ENCODE measurements at regions not wholly inside any gene's neighbourhood (a gene's known extent, or its start where the extent isn't known, plus 50 kb on each side); places are given as distances from the start of the nearest gene placed in this dataset.
A peak's percentile ranks its signal among the peaks of the same experiment; 100 is the strongest.

DNA sequence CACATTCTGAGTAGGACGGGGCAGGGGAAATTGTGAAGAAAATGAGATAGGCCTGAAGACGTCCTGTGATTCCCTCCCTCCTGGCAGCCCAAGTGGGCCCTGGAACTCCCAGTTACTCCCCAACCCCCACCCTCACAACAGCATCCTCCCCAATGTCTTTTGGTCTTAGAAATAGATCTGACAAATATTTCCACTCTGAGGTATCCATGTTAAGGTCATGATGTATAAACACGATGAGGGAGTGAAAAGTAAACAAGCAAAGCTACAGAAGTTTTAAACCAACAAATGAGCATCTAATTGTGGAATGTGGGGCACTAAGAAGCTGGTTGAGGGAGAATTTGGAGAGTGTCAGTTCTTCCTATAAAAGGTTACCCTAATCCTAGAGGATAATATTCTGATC lies 103.7 kb upstream of the AADACL2 start:
- H3K4me1 ChIP-seq (ENCODE audit: control insufficient read depth, insufficient read depth, low read length), result no peaks in the 10 kb centered on the region
- TF ChIP-seq, protein P1, sequence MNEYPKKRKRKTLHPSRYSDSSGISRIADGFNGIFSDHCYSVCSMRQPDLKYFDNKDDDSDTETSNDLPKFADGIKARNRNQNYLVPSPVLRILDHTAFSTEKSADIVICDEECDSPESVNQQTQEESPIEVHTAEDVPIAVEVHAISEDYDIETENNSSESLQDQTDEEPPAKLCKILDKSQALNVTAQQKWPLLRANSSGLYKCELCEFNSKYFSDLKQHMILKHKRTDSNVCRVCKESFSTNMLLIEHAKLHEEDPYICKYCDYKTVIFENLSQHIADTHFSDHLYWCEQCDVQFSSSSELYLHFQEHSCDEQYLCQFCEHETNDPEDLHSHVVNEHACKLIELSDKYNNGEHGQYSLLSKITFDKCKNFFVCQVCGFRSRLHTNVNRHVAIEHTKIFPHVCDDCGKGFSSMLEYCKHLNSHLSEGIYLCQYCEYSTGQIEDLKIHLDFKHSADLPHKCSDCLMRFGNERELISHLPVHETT (tag by site-specific recombination; IDR thresholded peaks at IDR 0.05), result no peak
- TF ChIP-seq KLF8 (tag by site-specific recombination; IDR thresholded peaks at IDR 0.05), result no peak
- TF ChIP-seq WT1 (tag by site-specific recombination; IDR thresholded peaks at IDR 0.05), result peak; percentile 29; the same call in 1 of the 2 replicates
- no peak for TF ChIP-seq ZNF112 (tag by site-specific recombination; IDR thresholded peaks at IDR 0.05)
- no peak for TF ChIP-seq ZNF133 (tag by site-specific recombination; IDR thresholded peaks at IDR 0.05)
- TF ChIP-seq ZBTB21 (tag by site-specific recombination; IDR thresholded peaks at IDR 0.05), result no peak
- no peak overlapping the region for H3K27ac ChIP-seq (ENCODE audit: extremely low read depth, low read depth, low read length)
- no peaks in the 10 kb centered on the region for H3K36me3 ChIP-seq (ENCODE audit: control insufficient read depth in 2 of 2, insufficient read depth in 1 of 2, low read length in 2 of 2)
- no peak overlapping the region for H3K4me3 ChIP-seq (ENCODE audit: low read depth, low read length)
- CTCF ChIA-PET, result interaction anchor here (0.8 kb wide), 1 partner anchor 15 kb away, joined by 5 read pairs; no protein-coding TSS in a partner anchor
- no peaks in the 10 kb centered on the region for H3K9me3 ChIP-seq (ENCODE audit: control insufficient read depth, insufficient read depth, low read depth, low read length)
- POLR2A ChIA-PET, result no interaction called here

DNA sequence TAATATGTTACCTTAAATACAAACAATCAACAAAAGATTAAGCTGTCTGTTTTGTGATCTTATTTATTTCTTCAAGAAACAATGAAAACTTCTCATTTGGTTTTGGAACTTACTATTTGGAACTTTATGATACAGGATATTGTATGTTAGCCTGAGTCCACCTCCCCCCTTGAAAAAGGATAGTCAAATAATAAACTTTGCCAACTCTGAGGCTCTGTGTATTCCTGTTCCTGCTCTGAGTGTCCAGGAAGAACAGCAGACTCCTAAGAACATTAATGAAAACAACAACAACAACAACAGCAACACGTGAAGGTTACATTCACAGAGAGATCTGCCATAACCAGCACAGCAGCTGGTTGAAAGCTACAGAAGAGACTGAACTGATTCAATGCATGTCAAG lies 108.1 kb upstream of the AADACL2 start:
- no peak overlapping the region for H3K4me3 ChIP-seq (ENCODE audit: low read depth, low read length)
- no peak overlapping the region for H3K27ac ChIP-seq (ENCODE audit: extremely low read depth, low read depth, low read length)
- H3K9me3 ChIP-seq (ENCODE audit: control insufficient read depth, insufficient read depth, low read depth, low read length), result no peaks in the 10 kb centered on the region
- POLR2A ChIA-PET, result no interaction called here
- CTCF ChIA-PET, result no interaction called here
- H3K4me1 ChIP-seq (ENCODE audit: control insufficient read depth, insufficient read depth, low read length), result no peaks in the 10 kb centered on the region
- H3K36me3 ChIP-seq (ENCODE audit: control insufficient read depth in 2 of 2, insufficient read depth in 1 of 2, low read length in 2 of 2), result no peaks in the 10 kb centered on the region
- TF ChIP-seq, protein P1 (tag by site-specific recombination; IDR thresholded peaks at IDR 0.05), result no peak
- no peak for TF ChIP-seq SCRT2 (tag by site-specific recombination; IDR thresholded peaks at IDR 0.05)
- TF ChIP-seq ZNF624 (tag by site-specific recombination; IDR thresholded peaks at IDR 0.05), result no peak
- no peak for TF ChIP-seq GLI2 (tag by site-specific recombination; IDR thresholded peaks at IDR 0.05; ENCODE audit: borderline replicate concordance, low read depth)
- TF ChIP-seq RBAK (tag by site-specific recombination; IDR thresholded peaks at IDR 0.05), result no peak
- no peak for TF ChIP-seq MEIS1 (CRISPR knock-in tag; IDR thresholded peaks at IDR 0.05; ENCODE audit: borderline replicate concordance)
- TF ChIP-seq, protein P2, sequence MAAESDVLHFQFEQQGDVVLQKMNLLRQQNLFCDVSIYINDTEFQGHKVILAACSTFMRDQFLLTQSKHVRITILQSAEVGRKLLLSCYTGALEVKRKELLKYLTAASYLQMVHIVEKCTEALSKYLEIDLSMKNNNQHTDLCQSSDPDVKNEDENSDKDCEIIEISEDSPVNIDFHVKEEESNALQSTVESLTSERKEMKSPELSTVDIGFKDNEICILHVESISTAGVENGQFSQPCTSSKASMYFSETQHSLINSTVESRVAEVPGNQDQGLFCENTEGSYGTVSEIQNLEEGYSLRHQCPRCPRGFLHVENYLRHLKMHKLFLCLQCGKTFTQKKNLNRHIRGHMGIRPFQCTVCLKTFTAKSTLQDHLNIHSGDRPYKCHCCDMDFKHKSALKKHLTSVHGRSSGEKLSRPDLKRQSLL (tag by site-specific recombination; IDR thresholded peaks at IDR 0.05), result no peak
- TF ChIP-seq, protein P3, sequence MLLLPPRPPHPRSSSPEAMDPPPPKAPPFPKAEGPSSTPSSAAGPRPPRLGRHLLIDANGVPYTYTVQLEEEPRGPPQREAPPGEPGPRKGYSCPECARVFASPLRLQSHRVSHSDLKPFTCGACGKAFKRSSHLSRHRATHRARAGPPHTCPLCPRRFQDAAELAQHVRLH (tag by site-specific recombination; IDR thresholded peaks at IDR 0.05), result no peak
- no peak for TF ChIP-seq SETDB1 (IDR thresholded peaks at IDR 0.05; ENCODE audit: insufficient read length, low read length)
- TF ChIP-seq ZBTB21 (tag by site-specific recombination; IDR thresholded peaks at IDR 0.05), result no peak
- TF ChIP-seq SALL2 (tag by site-specific recombination; IDR thresholded peaks at IDR 0.05; ENCODE audit: borderline replicate concordance), result no peak

DNA sequence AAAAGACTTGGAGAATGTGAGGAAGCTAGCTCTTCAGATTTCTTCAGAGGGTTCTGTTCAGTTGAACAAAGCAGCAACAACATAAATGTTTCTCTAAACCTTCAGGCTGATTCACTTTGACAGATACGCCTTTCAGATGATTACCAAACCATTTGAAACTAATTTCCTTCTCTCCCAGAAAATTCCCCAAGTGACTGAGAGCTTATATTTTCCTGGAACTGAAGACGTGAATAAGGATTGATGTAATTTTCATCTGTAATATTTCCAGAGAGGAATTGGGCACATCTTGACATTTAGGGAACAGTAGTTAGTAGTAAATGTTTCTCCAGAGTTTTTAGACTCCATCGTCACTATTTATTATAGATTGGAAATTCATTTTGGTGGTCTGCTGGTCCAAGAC lies 108.6 kb upstream of the AADACL2 start:
- Histone ChIP-seq H3K4me1 (ENCODE audit: control insufficient read depth, insufficient read depth, low read length) (no peaks in the 10 kb centered on the region), H3K9me3 (ENCODE audit: control insufficient read depth, insufficient read depth, low read depth, low read length) (no peaks in the 10 kb centered on the region), H3K4me3 (ENCODE audit: low read depth, low read length) (no peak overlapping the region), H3K27ac (ENCODE audit: extremely low read depth, low read depth, low read length) (no peak overlapping the region), H3K36me3 (ENCODE audit: control insufficient read depth in 2 of 2, insufficient read depth in 1 of 2, low read length in 2 of 2) (no peaks in the 10 kb centered on the region)
- POLR2A ChIA-PET, result no interaction called here
- TF ChIP-seq ZNF10 (tag by site-specific recombination; IDR thresholded peaks at IDR 0.05) (no peak), ZNF501 (tag by site-specific recombination; IDR thresholded peaks at IDR 0.05) (no peak), ZNF211 (tag by site-specific recombination; IDR thresholded peaks at IDR 0.05; ENCODE audit: low read depth) (no peak), ZNF19 (tag by site-specific recombination; IDR thresholded peaks at IDR 0.05; ENCODE audit: low read depth) (no peak)
- CTCF ChIA-PET, result interaction anchor here (0.5 to 0.6 kb wide), 2 partner anchors 23 to 1151 kb away, joined by 3 to 4 read pairs; no protein-coding TSS in a partner anchor
